Glomerular endothelial cell (primary cell): ENCODE measurements at regions not wholly inside any gene's neighbourhood (a gene's known extent, or its start where the extent isn't known, plus 50 kb on each side); places are given as distances from the start of the nearest gene placed in this dataset.

Experiments used
- DNase-seq: peaks from one replicate; pipeline ENCODE4 v3.0.0-alpha.2; 2011; ENCODE audit warnings: low read depth, low spot score; ENCODE audit errors: extremely low read depth

- no peak for DNase-seq
Observed at GRCh38 chr4:96874657-96875056, 1034.8 kb downstream of the PDHA2 start.

- no peak for DNase-seq
Observed at GRCh38 chr4:96879527-96879926, 1039.6 kb downstream of the PDHA2 start.

GRCh38 chr4:96887857-96888256, 1048.0 kb downstream of the PDHA2 start:
- no peak for DNase-seq

- DNase-seq: no peak
Observed at GRCh38 chr4:96894621-96895020, 1054.7 kb downstream of the PDHA2 start.

- DNase-seq: no peak
Observed at GRCh38 chr4:96895826-96896225, 1055.9 kb downstream of the PDHA2 start.

GRCh38 chr4:96912716-96913115, 1072.8 kb downstream of the PDHA2 start:
- no peak for DNase-seq

GRCh38 chr4:96913441-96914080, 1073.7 kb downstream of the PDHA2 start:
- DNase-seq: no peak

GRCh38 chr4:96916711-96917110, 1076.8 kb downstream of the PDHA2 start:
- no peak for DNase-seq

GRCh38 chr4:96936886-96937285, 1097.0 kb downstream of the PDHA2 start:
- DNase-seq: no peak

- no peak for DNase-seq
Observed at GRCh38 chr4:96946552-96946951, 1106.7 kb downstream of the PDHA2 start.

GRCh38 chr4:96952610-96953009, 1112.7 kb downstream of the PDHA2 start:
- no peak for DNase-seq

GRCh38 chr4:96955226-96955625, 1115.3 kb downstream of the PDHA2 start:
- DNase-seq: no peak

GRCh38 chr4:96955691-96956090, 1115.8 kb downstream of the PDHA2 start:
- DNase-seq: no peak

GRCh38 chr4:96969455-96969854, 1129.6 kb downstream of the PDHA2 start:
- no peak for DNase-seq

GRCh38 chr4:96972920-96973319, 1133.0 kb downstream of the PDHA2 start:
- no peak for DNase-seq

- no peak for DNase-seq
Observed at GRCh38 chr4:96974295-96974694, 1134.4 kb downstream of the PDHA2 start.

GRCh38 chr4:96983830-96984229, 1143.9 kb downstream of the PDHA2 start:
- no peak for DNase-seq

- DNase-seq: no peak
Observed at GRCh38 chr4:96986816-96987215, 1146.9 kb downstream of the PDHA2 start.

GRCh38 chr4:96991083-96991482, 1151.2 kb downstream of the PDHA2 start:
- no peak for DNase-seq

GRCh38 chr4:96992443-96992842, 1150.8 kb downstream of the STPG2 start:
- no peak for DNase-seq

- DNase-seq: no peak
Observed at GRCh38 chr4:96993560-96993959, 1149.7 kb downstream of the STPG2 start.

GRCh38 chr4:97003715-97004114, 1139.6 kb downstream of the STPG2 start:
- no peak for DNase-seq

GRCh38 chr4:97013309-97013708, 1130.0 kb downstream of the STPG2 start:
- DNase-seq: no peak
